Skeletal muscle tissue (tissue), 3 donors: ENCODE measurements at regions not wholly inside any gene's neighbourhood (a gene's known extent, or its start where the extent isn't known, plus 50 kb on each side); places are given as distances from the start of the nearest gene placed in this dataset.
"Not testable (repeated sequence)": the region's sequence is repeated elsewhere in the genome, so short reads cannot be mapped to it uniquely, and the experiment has no call there.

Experiments used
- H3K27ac ChIP-seq: one replicate; pipeline ENCODE4 v1.7.0; 2013; ENCODE audit warnings: mild to moderate bottlenecking, low read depth, low read length, inconsistent platforms
- H3K27me3 ChIP-seq, 3 donors: one replicate each; pipeline ENCODE4 v1.7.0; 2013; ENCODE audit warnings: low read length in 3 of 3; ENCODE audit not compliant: control insufficient read depth in 3 of 3, insufficient read depth in 3 of 3
- H3K36me3 ChIP-seq, 3 donors: one replicate each; pipeline ENCODE4 v1.7.0; 2013; ENCODE audit warnings: low read length in 3 of 3; ENCODE audit not compliant: control insufficient read depth in 3 of 3, insufficient read depth in 3 of 3
- H3K4me1 ChIP-seq, 3 donors: one replicate each; pipeline ENCODE4 v1.7.0; 2013; ENCODE audit warnings: low read length in 3 of 3, mild to moderate bottlenecking in 3 of 3; ENCODE audit not compliant: control insufficient read depth in 3 of 3, insufficient read depth in 3 of 3
- H3K4me3 ChIP-seq, 3 donors: one replicate each; pipeline ENCODE4 v1.7.0; 2013; ENCODE audit warnings: low read length in 3 of 3
- H3K9ac ChIP-seq, 3 donors: one replicate each; pipeline ENCODE4 v1.7.0; 2013; ENCODE audit warnings: low read length in 3 of 3, mild to moderate bottlenecking in 3 of 3, moderate library complexity in 2 of 3, low read depth in 1 of 3
- H3K9me3 ChIP-seq, 3 donors: one replicate each; pipeline ENCODE4 v1.7.0; 2013; ENCODE audit warnings: low read length in 3 of 3; ENCODE audit not compliant: control insufficient read depth in 3 of 3
- donor health status: Osteomylitis.

- Histone ChIP-seq H3K9me3 (no peaks in the 10 kb centered on the region), H3K4me1 (no peaks in the 10 kb centered on the region), H3K27ac (no peak overlapping the region), H3K9ac (no peak overlapping the region), H3K4me3 (no peak overlapping the region), H3K27me3 (no peaks in the 10 kb centered on the region), H3K36me3 (no peaks in the 10 kb centered on the region)
These were observed 1047.5 kb upstream of the FLRT2 start for GRCh38 chr14:84482256-84483071.

- Histone ChIP-seq H3K4me3 (no peak overlapping the region), H3K9me3 (no peaks in the 10 kb centered on the region), H3K27ac (no peak overlapping the region), H3K27me3 (no peaks in the 10 kb centered on the region), H3K4me1 (no peaks in the 10 kb centered on the region), H3K9ac (no peak overlapping the region), H3K36me3 (no peaks in the 10 kb centered on the region)
These were observed 1046.9 kb upstream of the FLRT2 start for GRCh38 chr14:84483072-84483420.

GRCh38 chr14:84484243-84484642 lies 1045.7 kb upstream of the FLRT2 start:
- H3K4me3 ChIP-seq, H3K27ac ChIP-seq: not testable (repeated sequence)

GRCh38 chr14:84485036-84485435 lies 1044.9 kb upstream of the FLRT2 start:
- H3K36me3 ChIP-seq: no peaks in the 10 kb centered on the region
- H3K27me3 ChIP-seq: no peaks in the 10 kb centered on the region
- H3K4me1 ChIP-seq: no peaks in the 10 kb centered on the region
- no peak overlapping the region for H3K9ac ChIP-seq
- H3K9me3 ChIP-seq: no peaks in the 10 kb centered on the region
- no peak overlapping the region for H3K4me3 ChIP-seq
- no peak overlapping the region for H3K27ac ChIP-seq

More at GRCh38 chr14:84484243-84484642, 1045.7 kb upstream of the FLRT2 start:
- H3K9ac ChIP-seq, H3K36me3 ChIP-seq, H3K9me3 ChIP-seq, H3K27me3 ChIP-seq, H3K4me1 ChIP-seq: not testable (repeated sequence)

- Histone ChIP-seq H3K4me3 (no peak overlapping the region), H3K36me3 (no peaks in the 10 kb centered on the region), H3K27me3 (no peaks in the 10 kb centered on the region), H3K9ac (no peak overlapping the region), H3K4me1 (no peaks in the 10 kb centered on the region), H3K27ac (no peak overlapping the region), H3K9me3 (no peaks in the 10 kb centered on the region)
These were observed 1039.9 kb upstream of the FLRT2 start for GRCh38 chr14:84490081-84490480.

- Histone ChIP-seq H3K36me3 (no peaks in the 10 kb centered on the region), H3K9ac (no peak overlapping the region), H3K27ac (no peak overlapping the region), H3K4me3 (no peak overlapping the region), H3K27me3 (no peaks in the 10 kb centered on the region), H3K9me3 (no peaks in the 10 kb centered on the region), H3K4me1 (no peaks in the 10 kb centered on the region)
These were observed 1037.3 kb upstream of the FLRT2 start for GRCh38 chr14:84492685-84493084.

- Histone ChIP-seq H3K36me3 (no peaks in the 10 kb centered on the region), H3K4me3 (no peak overlapping the region), H3K27ac (no peak overlapping the region), H3K9me3 (no peaks in the 10 kb centered on the region), H3K27me3 (no peaks in the 10 kb centered on the region), H3K4me1 (no peaks in the 10 kb centered on the region), H3K9ac (no peak overlapping the region)
These were observed 1036.2 kb upstream of the FLRT2 start for GRCh38 chr14:84493779-84494178.

- no peaks in the 10 kb centered on the region for H3K36me3 ChIP-seq
- no peaks in the 10 kb centered on the region for H3K27me3 ChIP-seq
- H3K9ac ChIP-seq: no peak overlapping the region
- no peaks in the 10 kb centered on the region for H3K4me1 ChIP-seq
- no peaks in the 10 kb centered on the region for H3K9me3 ChIP-seq
- H3K4me3 ChIP-seq: no peak overlapping the region
- no peak overlapping the region for H3K27ac ChIP-seq
These were observed 1033.3 kb upstream of the FLRT2 start for GRCh38 chr14:84496677-84497076.

GRCh38 chr14:84512823-84513222 lies 1017.1 kb upstream of the FLRT2 start:
- H3K36me3 ChIP-seq, H3K27me3 ChIP-seq, H3K9me3 ChIP-seq, H3K4me1 ChIP-seq, H3K4me3 ChIP-seq, H3K9ac ChIP-seq, H3K27ac ChIP-seq: not testable (repeated sequence)

- no peaks in the 10 kb centered on the region for H3K36me3 ChIP-seq
- no peaks in the 10 kb centered on the region for H3K9me3 ChIP-seq
- no peak overlapping the region for H3K9ac ChIP-seq
- no peak overlapping the region for H3K27ac ChIP-seq
- no peaks in the 10 kb centered on the region for H3K4me1 ChIP-seq
- H3K27me3 ChIP-seq: no peaks in the 10 kb centered on the region
- no peak overlapping the region for H3K4me3 ChIP-seq
These were observed 1010.1 kb upstream of the FLRT2 start for GRCh38 chr14:84519836-84520235.
